GM19395 (cell line): ENCODE measurements at regions not wholly inside any gene's neighbourhood (a gene's known extent, or its start where the extent isn't known, plus 50 kb on each side); places are given as distances from the start of the nearest gene placed in this dataset.
"Not testable (repeated sequence)": the region's sequence is repeated elsewhere in the genome, so short reads cannot be mapped to it uniquely, and the experiment has no call there.

Source experiments
- ATAC-seq: cut with Tn5 transposase; IDR thresholded peaks from one replicate; pipeline ENCODE4 v1.9.1; 2021; ENCODE audit warnings: mild to moderate bottlenecking, moderate library complexity; ENCODE audit not compliant: unreplicated experiment

- ATAC-seq: no peak
Measured at GRCh38 chr2:84223191-84223590, 235.9 kb downstream of the SUCLG1 start.

- not testable (repeated sequence) for ATAC-seq
Measured at GRCh38 chr2:84221102-84221501, 238.0 kb downstream of the SUCLG1 start.

GRCh38 chr2:84217456-84217855 is 241.6 kb downstream of the SUCLG1 start:
- no peak for ATAC-seq

- ATAC-seq: no peak
Measured at GRCh38 chr2:84214455-84214854, 244.6 kb downstream of the SUCLG1 start.

GRCh38 chr2:84212611-84213314 is 246.3 kb downstream of the SUCLG1 start:
- peak; percentile 91 for ATAC-seq

GRCh38 chr2:84209941-84210340 is 249.1 kb downstream of the SUCLG1 start:
- ATAC-seq: no peak

GRCh38 chr2:84204995-84205394 is 254.1 kb downstream of the SUCLG1 start:
- ATAC-seq: no peak

GRCh38 chr2:84202166-84202565 is 256.9 kb downstream of the SUCLG1 start:
- ATAC-seq: no peak

- ATAC-seq: no peak
Measured at GRCh38 chr2:84201158-84201557, 257.9 kb downstream of the SUCLG1 start.

- no peak for ATAC-seq
Measured at GRCh38 chr2:84197901-84198300, 261.2 kb downstream of the SUCLG1 start.

- no peak for ATAC-seq
Measured at GRCh38 chr2:84194949-84195644, 264.0 kb downstream of the SUCLG1 start.

- no peak for ATAC-seq
Measured at GRCh38 chr2:84194181-84194580, 264.9 kb downstream of the SUCLG1 start.

- no peak for ATAC-seq
Measured at GRCh38 chr2:84187258-84187657, 271.8 kb downstream of the SUCLG1 start.

GRCh38 chr2:84181927-84182326 is 277.2 kb downstream of the SUCLG1 start:
- no peak for ATAC-seq

- no peak for ATAC-seq
Measured at GRCh38 chr2:84177733-84178132, 281.3 kb downstream of the SUCLG1 start.

GRCh38 chr2:84175970-84176369 is 283.1 kb downstream of the SUCLG1 start:
- ATAC-seq: no peak

- ATAC-seq: no peak
Measured at GRCh38 chr2:84175340-84175739, 283.7 kb downstream of the SUCLG1 start.

- no peak for ATAC-seq
Measured at GRCh38 chr2:84173041-84173440, 286.0 kb downstream of the SUCLG1 start.

- ATAC-seq: no peak
Measured at GRCh38 chr2:84170979-84171378, 288.1 kb downstream of the SUCLG1 start.

- ATAC-seq: no peak
Measured at GRCh38 chr2:84169871-84170270, 289.2 kb downstream of the SUCLG1 start.

- ATAC-seq: not testable (repeated sequence)
Measured at GRCh38 chr2:84168552-84168951, 290.5 kb downstream of the SUCLG1 start.

- ATAC-seq: no peak
Measured at GRCh38 chr2:84165256-84165655, 293.8 kb downstream of the SUCLG1 start.
